ENCODE measurements at regions not wholly inside any gene's neighbourhood (a gene's known extent, or its start where the extent isn't known, plus 50 kb on each side); places are given as distances from the start of the nearest gene placed in this dataset.

GRCh38 chr9:20043035-20043434 is 254.2 kb upstream of the SLC24A2 start:
- no peak for DNase-seq

- no peak for DNase-seq
Measured at GRCh38 chr9:20042128-20042711, 253.4 kb upstream of the SLC24A2 start.

DNA sequence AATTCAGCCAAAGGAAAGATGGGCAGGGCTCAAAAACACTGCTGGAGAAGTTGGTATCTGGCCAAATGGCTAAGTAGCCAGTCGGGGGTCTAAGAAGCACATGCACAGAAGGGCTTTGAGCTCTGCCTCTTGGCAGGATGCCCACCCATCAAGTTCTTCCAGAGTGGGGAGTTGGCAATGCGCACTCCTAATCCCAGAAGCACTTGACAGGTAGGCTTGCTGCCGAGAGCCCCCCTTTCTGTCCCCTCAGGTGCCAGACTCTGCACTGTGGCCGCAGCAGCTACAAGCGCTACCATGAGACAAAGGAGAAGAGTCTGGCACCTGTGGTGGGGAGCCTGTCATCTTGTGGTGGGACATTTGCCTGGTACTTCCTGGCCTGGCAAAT is 252.9 kb upstream of the SLC24A2 start:
- peak in 1 of 3 donors; percentile 25 for DNase-seq

GRCh38 chr9:20040991-20041696 is 252.3 kb upstream of the SLC24A2 start:
- DNase-seq: peak in 1 of 3 donors; percentile 10

GRCh38 chr9:20037699-20038098 is 248.9 kb upstream of the SLC24A2 start:
- no peak for DNase-seq

DNA sequence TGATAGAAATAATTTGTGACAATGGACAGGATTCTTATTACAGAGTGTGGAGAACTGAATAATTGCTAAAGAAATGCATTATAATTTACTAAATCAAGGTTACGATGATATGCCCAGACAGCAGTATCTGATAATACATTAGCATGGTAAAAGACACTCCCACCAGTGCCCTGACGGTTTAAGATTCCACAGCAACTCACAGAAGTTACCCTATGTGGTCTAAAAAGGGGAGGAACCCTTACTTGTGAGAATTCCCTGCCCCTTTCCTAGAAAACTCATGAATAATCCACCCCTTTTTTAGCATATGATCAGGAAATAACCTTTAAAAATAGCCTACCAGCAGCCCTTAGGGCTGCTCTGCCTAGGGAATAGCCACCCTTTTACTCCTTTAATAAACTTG is 244.7 kb upstream of the SLC24A2 start:
- DNase-seq: no peak

GRCh38 chr9:20032413-20033006 is 243.7 kb upstream of the SLC24A2 start:
- DNase-seq: no peak

- no peak for DNase-seq
Measured at GRCh38 chr9:20031836-20032235, 243.0 kb upstream of the SLC24A2 start.

- DNase-seq: no peak
Measured at GRCh38 chr9:20030671-20031070, 241.8 kb upstream of the SLC24A2 start.

- DNase-seq: no peak
Measured at GRCh38 chr9:20030221-20030620, 241.4 kb upstream of the SLC24A2 start.

DNA sequence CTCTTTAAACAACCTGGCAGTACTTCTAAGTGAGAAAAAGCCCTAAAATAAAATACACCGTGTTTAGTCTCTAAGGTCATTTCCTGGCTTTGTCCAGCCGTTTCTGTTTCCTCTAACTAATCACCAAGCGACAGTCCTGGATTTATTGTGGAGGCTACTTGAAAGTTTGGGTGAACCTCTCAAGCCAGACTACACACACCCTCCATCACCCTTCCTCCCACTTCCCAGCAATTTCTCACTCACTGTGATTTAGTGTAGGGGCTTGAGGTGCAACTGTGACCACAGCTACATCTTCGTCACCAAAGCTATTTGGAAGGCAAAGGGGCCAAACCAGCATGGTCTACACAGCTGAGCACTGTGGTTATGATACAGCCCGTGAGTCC is 240.0 kb upstream of the SLC24A2 start:
- no peak for DNase-seq

DNA sequence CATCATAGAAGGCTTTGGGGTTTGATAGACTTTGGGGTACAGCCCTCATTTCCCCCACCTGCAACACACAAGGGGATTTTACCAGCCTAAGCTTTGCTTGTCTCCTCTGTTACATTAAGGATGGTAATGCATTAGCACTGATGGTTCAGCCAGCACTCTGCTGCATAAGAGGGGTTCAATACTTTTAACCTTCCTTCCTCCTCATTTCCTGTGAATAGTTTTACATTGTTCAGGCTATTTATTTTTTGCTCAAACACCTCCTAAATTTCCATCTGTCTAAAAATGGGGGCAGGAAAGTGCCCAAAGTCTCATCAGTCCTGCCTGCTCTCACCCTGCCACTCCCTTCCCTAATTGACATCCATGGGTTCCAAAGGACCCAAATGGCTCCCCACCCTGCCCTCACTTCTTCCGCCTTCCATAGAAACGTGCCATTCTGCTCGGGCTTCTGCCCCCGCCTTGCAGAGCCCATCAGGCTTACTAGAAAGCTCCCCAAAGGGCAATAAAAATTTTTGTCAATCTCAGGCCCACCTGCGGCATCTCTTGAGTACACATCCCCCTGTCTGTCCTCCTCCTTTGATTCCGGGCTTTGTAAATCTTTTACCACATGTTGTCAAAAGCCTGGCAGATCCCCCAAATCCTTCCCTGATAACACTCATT is 239.5 kb upstream of the SLC24A2 start:
- DNase-seq: no peak

GRCh38 chr9:20023961-20024571 is 235.2 kb upstream of the SLC24A2 start:
- peak in 1 of 3 donors; percentile 11 for DNase-seq

DNA sequence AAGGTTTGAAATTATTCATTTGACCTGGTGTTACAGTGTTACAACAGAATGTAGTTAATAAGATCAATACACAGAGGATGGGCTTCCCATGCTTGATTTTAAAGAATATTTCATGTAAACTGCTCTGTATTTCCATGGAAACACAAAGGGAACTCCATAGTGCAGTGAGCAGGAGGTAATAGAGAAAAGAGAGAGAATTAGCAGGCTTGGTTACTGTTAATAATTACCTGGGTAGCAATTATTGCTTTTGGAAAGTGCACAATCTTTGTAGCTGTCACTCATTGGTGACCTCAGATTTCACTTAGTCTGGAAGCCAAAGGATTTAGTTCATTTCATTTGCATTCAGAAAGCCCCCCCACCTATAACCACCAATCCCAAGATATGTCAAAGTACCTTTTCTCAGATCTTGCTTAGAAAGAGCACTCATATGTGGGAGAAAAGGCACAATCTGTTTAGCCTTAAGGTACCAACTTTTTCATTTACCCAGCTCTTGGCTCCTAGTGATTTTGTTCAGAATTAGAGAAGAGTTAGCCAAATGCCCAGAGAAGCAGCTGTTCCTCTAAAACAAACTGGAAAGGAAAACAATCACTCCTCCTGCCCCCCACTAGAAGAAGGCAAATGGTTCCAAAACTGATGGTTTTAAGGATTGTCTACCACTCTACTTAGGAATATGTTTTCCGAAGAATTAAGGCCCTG is 234.5 kb upstream of the SLC24A2 start:
- DNase-seq: peak in 1 of 3 donors; percentile 27

GRCh38 chr9:20022410-20022809 is 233.6 kb upstream of the SLC24A2 start:
- no peak for DNase-seq

- DNase-seq: no peak
Measured at GRCh38 chr9:20016611-20017010, 227.8 kb upstream of the SLC24A2 start.

- DNase-seq: no peak
Measured at GRCh38 chr9:20015427-20015931, 226.6 kb upstream of the SLC24A2 start.

- DNase-seq: no peak
Measured at GRCh38 chr9:20014168-20014567, 225.3 kb upstream of the SLC24A2 start.

DNA sequence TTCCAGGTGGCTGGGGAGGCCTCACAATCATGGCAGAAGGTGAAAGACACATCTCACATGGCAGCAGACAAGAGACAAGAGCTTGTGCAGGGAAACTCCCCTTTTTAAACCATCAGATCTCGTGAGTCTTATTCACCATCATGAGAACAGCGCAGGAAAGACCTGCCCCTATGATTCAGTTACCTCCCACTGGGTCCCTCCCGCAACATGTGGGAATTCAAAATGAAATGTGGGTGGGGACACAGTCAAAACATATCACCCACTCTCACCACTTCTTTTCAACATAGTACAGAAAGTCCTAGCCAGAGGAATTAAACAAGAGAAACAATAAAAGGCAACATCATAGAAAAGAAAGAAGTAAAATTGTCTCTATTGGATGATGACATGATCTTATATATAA is 223.4 kb upstream of the SLC24A2 start:
- no peak for DNase-seq

GRCh38 chr9:20009606-20010005 is 220.8 kb upstream of the SLC24A2 start:
- no peak for DNase-seq

- DNase-seq: no peak
Measured at GRCh38 chr9:20002011-20002410, 213.2 kb upstream of the SLC24A2 start.

GRCh38 chr9:20001058-20001457 is 212.2 kb upstream of the SLC24A2 start:
- no peak for DNase-seq
